ENCODE measurements at regions not wholly inside any gene's neighbourhood (a gene's known extent, or its start where the extent isn't known, plus 50 kb on each side); places are given as distances from the start of the nearest gene placed in this dataset. TPM values are rescaled to one million over a fixed set of nuclear protein-coding genes. Genes with fewer than 3 reads are reported as not detected.

DNA sequence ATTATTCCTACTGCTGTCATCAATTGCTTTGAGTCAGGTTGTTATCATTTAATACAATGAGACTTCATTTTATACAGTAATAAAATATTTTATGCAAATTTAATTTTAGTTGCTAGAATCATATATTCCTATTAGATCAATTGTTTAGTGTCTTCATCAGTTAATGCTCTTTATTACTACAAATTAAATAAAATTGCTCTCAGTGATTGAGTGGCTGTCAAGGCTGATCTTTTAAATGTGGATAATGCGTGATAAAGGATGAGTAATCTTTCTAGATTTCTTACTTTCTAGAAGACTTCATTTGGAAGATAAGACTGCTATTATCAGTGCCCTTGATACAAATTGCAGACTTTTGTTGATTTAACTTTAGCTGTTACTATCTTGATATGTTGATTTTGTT lies 59.6 kb upstream of the CDH2 start:
- TF ChIP-seq, protein P1, sequence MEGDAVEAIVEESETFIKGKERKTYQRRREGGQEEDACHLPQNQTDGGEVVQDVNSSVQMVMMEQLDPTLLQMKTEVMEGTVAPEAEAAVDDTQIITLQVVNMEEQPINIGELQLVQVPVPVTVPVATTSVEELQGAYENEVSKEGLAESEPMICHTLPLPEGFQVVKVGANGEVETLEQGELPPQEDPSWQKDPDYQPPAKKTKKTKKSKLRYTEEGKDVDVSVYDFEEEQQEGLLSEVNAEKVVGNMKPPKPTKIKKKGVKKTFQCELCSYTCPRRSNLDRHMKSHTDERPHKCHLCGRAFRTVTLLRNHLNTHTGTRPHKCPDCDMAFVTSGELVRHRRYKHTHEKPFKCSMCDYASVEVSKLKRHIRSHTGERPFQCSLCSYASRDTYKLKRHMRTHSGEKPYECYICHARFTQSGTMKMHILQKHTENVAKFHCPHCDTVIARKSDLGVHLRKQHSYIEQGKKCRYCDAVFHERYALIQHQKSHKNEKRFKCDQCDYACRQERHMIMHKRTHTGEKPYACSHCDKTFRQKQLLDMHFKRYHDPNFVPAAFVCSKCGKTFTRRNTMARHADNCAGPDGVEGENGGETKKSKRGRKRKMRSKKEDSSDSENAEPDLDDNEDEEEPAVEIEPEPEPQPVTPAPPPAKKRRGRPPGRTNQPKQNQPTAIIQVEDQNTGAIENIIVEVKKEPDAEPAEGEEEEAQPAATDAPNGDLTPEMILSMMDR (IDR thresholded peaks at IDR 0.05; ENCODE audit: insufficient read depth, low read length): no peak
- no peak for DNase-seq (ENCODE audit: low read depth)
- H3K4me3 ChIP-seq (ENCODE audit: low read depth, low read length): no peak overlapping the region

Small RNAs in the stretch of these regions (small RNA-seq; reads per million reads assigned to genes)
- gene AC023932.1 (not detected), gene AC105245.1 (not detected), gene RNU6-408P (not detected)
